ENCODE measurements at regions not wholly inside any gene's neighbourhood (a gene's known extent, or its start where the extent isn't known, plus 50 kb on each side); places are given as distances from the start of the nearest gene placed in this dataset.

GRCh38 chr13:68375004-68375403 lies 1144.9 kb upstream of the PCDH9 start:
- no peak overlapping the region for H4K5ac ChIP-seq (ENCODE audit: insufficient read length, low read depth, low read length)
- POLR2A ChIA-PET (ENCODE audit: partially characterized antibody), result no interaction called here
- TF ChIP-seq, protein P1, sequence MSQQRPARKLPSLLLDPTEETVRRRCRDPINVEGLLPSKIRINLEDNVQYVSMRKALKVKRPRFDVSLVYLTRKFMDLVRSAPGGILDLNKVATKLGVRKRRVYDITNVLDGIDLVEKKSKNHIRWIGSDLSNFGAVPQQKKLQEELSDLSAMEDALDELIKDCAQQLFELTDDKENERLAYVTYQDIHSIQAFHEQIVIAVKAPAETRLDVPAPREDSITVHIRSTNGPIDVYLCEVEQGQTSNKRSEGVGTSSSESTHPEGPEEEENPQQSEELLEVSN (IDR thresholded peaks at IDR 0.05), result no peak
- TF ChIP-seq TBP (IDR thresholded peaks at IDR 0.05; ENCODE audit: low read depth, low read length), result no peak
- TF ChIP-seq EGR1 (IDR thresholded peaks at IDR 0.05; ENCODE audit: borderline replicate concordance, low read depth, low read length), result no peak

More at GRCh38 chr13:68375004-68375403, 1144.9 kb upstream of the PCDH9 start:
- Histone ChIP-seq H3K36me3 (ENCODE audit: control insufficient read depth in 2 of 4, insufficient read depth in 4 of 4, low read length in 3 of 4) (no peaks in the 10 kb centered on the region), H2BK15ac (ENCODE audit: low read length) (no peak overlapping the region), H3K27ac (ENCODE audit: low read depth, low read length) (no peak overlapping the region), H3K18ac (ENCODE audit: extremely low read depth, low read length) (no peak overlapping the region), H2AK5ac (ENCODE audit: low read depth, low read length) (no peak overlapping the region), H4K8ac (ENCODE audit: extremely low read depth, insufficient read depth, low read length) (no peak overlapping the region), H2BK20ac (ENCODE audit: low read length) (no peak overlapping the region), H3K4ac (replicated peaks; ENCODE audit: insufficient read length, low read depth, low read length) (no peak overlapping the region), H4K20me1 (replicated peaks in 1 of 2; ENCODE audit: control insufficient read depth in 1 of 2, insufficient read depth in 2 of 2, low read length in 2 of 2) (no peaks in the 10 kb centered on the region), H3K4me3 (ENCODE audit: extremely low read depth in 1 of 4, insufficient read depth in 2 of 4, low read depth in 3 of 4, low read length in 4 of 4) (no peak overlapping the region), H3K4me2 (ENCODE audit: insufficient read depth in 1 of 2, low read depth in 2 of 2, low read length in 2 of 2) (no peak overlapping the region), H2BK5ac (ENCODE audit: low read depth, low read length) (no peak overlapping the region), H3K9ac (replicated peaks in 1 of 4; ENCODE audit: extremely low read depth in 1 of 4, low read depth in 3 of 4, low read length in 3 of 4) (no peak overlapping the region), H2AFZ (ENCODE audit: low read length) (no peak overlapping the region), H3K4me1 (replicated peaks in 1 of 4; ENCODE audit: control insufficient read depth in 3 of 4, insufficient read depth in 4 of 4, low read length in 3 of 4) (no peaks in the 10 kb centered on the region), H3K27me3 (replicated peaks in 1 of 4; ENCODE audit: control insufficient read depth in 3 of 4, extremely low read depth in 1 of 4, insufficient read depth in 3 of 4, low read length in 3 of 4) (no peaks in the 10 kb centered on the region), H2BK120ac (replicated peaks; ENCODE audit: low read depth, low read length) (no peak overlapping the region), H3K9me3 (ENCODE audit: insufficient read depth in 2 of 2, low read depth in 1 of 2, low read length in 1 of 2) (no peaks in the 10 kb centered on the region), H3K14ac (ENCODE audit: insufficient read length) (no peak overlapping the region), H3K23ac (ENCODE audit: insufficient read length) (no peak overlapping the region), H3K79me1 (ENCODE audit: low read depth, low read length) (no peaks in the 10 kb centered on the region), H3K79me2 (ENCODE audit: control insufficient read depth in 1 of 2, insufficient read depth in 2 of 2, low read length in 2 of 2) (no peaks in the 10 kb centered on the region), H3K23me2 (ENCODE audit: low read depth, low read length) (no peaks in the 10 kb centered on the region), H4K91ac (replicated peaks; ENCODE audit: insufficient read length, low read length) (no peak overlapping the region), H2BK12ac (ENCODE audit: low read depth, low read length) (no peak overlapping the region), H3K56ac (replicated peaks; ENCODE audit: insufficient read length, low read depth, low read length) (no peak overlapping the region)
- CTCF ChIA-PET (ENCODE audit: partially characterized antibody), result interaction anchor here (0.7 to 1.2 kb wide), 2 partner anchors 18 to 55 kb away, joined by 3 read pairs; no protein-coding TSS in a partner anchor
- 92% methylated on average over 2 of the region's 2 CpGs; no CpG with 5 or more reads in 1 of the 2 experiments for WGBS, 2 experiments (ENCODE audit: extremely low coverage in 1 of 2, insufficient coverage in 1 of 2, insufficient read length in 1 of 2, insufficient replicate concordance in 2 of 2, low coverage in 1 of 2, low lambda C conversion rate in 2 of 2, missing lambda C conversion rate in 1 of 2)
- DNase-seq (ENCODE audit: low read depth in 1 of 2, low spot score in 2 of 2) (no peak), FAIRE-seq (no peak)

All from H1 (cell line).